Activated CD4-positive, alpha-beta T cell treated with anti-CD3 and anti-CD28 coated beads, Interleukin-2, Interleukin-6, amounts not matched to agents 100 ng/mL and 50 ng/mL, durations not matched to agents 16 hours and 8 hours (primary cell): ENCODE measurements at regions not wholly inside any gene's neighbourhood (a gene's known extent, or its start where the extent isn't known, plus 50 kb on each side); places are given as distances from the start of the nearest gene placed in this dataset.

Experiments used
- DNase-seq: peaks from one replicate; pipeline ENCODE4 v3.0.0-alpha.2; 2020

DNA sequence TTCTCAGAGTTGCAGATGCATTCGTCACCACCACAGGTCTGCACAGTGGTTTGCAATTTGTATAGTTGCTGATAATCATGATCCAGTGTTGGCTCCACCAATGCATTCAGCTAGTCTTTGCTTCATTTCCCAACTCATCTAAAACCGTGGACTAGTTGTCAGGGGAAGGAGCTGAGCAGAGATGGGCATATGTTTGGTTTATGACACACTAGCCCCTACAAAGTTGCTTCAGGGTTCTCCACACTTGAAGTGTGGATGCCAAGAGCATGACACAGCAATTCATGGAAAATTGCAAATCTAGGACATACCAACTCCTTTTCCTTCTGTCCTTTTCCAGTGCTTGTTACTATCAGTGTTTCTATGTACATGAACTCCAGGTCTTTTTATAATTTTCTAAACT is 168.0 kb downstream of the TNFSF13B start:
- no peak for DNase-seq

DNA sequence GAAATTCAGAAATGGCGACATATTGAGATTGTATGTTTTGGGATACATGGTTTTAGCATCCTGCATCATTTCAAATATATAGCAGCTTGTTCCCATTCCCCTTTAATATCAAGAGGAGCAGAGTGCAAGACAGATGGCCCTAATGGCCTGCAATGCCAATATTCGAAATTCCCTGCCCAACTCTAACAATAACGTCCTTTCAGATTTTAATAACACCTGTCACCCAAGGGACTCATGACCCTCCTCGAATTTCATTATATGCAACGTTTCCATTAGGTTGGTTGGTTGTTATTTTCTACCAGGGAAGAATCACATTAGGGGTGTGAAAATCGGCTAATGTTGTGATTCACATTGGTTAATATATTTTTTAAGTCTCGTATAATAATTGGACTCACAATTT is 170.0 kb downstream of the TNFSF13B start:
- DNase-seq = no peak

DNA sequence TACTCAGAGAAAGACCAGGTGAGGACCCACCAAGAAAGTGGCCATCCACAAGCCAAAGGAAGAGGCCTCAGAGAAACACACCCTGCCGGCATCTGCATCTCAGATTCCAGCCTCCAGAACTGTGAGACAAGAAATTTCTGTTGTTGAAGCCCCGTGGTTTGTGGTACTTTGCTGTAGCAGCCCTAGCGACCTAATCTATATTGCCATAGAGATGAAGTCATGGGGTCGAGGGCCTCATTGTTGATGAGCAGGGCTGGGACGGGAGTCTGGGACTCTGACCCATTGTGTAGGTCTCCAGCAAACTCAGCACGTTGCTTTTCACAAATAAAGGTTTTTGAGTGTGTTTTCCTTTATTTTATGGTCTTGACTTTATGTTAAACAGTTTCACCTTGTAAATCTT is 174.9 kb downstream of the TNFSF13B start:
- DNase-seq = no peak

- DNase-seq = no peak
Measured at GRCh38 chr13:108448891-108449290, 179.4 kb downstream of the TNFSF13B start.

GRCh38 chr13:108451121-108451520 is 178.3 kb upstream of the MYO16 start:
- no peak for DNase-seq

DNA sequence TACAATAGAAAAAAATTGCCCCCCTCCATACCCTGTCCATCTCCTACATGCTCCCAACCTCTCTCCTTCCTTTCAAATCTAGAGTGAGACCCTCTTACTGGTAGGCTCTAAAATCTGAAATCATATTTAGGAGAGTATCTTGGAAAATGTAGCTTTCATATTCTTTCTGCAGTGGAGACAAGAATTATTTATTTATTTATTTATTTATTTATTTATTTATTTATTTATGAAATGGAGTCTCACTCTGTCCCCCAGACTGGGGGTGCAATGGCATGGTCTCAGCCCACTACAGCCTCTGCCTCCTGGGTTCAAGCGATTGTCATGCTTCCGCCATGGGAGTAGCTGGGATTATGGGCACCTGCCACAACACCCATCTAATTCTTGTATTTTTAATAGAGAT is 174.1 kb upstream of the MYO16 start:
- DNase-seq = no peak

DNA sequence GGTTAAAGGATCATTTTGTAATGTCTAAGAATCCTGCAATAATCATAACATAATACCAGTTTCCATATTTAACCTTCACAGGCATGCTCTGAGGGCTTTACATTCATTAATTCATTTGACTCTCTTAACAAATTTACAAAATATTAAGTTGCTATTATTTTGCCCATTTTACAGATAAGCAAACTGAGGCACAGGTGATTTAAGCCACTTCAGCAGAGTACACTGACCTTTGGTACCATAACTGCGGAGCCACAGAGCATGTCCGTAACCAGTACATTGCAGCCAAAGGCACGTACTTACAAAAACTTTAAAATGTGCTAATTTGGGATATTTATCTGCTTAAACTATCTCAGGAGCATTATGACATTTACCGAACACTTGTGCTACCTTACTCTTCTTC is 169.4 kb upstream of the MYO16 start:
- no peak for DNase-seq

DNA sequence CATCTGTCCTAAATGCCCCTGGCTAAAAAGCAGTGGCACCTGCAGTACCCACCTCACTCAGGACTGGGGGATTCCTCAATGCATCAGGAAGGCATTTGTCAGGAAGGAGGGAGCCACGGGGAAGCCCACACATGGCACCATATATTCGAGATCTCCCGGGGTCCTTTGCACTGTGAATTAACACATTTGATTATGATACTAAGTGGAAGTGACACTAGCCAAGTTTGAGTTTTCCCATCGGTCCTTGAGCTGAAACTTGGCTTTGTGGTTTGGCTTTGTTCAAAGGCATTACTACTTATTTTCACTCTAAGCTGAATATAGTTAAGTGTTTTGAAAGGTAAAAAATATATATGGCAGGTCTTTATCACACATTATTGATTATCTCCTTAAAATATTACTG is 168.7 kb upstream of the MYO16 start:
- no peak for DNase-seq

DNA sequence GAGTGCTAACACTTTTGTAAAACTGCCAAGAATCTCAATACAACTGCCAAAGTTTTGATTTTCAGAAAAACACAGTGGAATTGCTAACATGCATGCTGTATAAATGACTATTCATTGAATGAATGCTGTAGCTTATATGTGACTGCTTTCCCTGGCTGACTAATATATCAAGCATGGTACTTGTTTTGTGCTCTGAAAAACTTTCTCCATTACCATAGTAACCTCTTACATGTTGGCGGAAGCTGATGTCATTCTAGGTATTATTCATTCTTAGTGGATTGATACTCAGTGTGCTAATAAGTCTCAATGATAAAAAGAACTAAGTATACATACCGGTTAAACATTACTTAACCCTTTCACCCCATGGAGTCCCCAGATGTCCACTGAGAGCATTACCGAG is 166.1 kb upstream of the MYO16 start:
- peak; percentile 39 for DNase-seq

- no peak for DNase-seq
Measured at GRCh38 chr13:108470921-108471320, 158.5 kb upstream of the MYO16 start.

DNA sequence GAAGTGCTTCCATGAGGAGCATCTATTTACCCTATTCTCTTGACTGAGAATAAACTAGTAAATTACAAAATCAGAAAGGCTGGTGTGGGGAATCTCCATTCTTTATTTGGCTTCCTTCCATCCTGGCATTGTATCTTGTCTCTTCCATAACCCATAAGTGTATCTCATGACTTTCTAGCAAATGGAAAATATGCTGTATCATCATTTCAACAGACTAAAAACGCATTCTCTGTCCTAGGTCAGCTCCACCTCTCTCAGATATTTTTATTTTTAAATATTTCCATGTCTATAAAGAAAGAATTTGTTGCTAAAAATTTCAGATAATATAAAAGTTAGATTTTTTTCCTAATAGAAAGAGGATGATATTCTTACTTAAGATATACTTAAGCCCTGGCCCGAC is 154.2 kb upstream of the MYO16 start:
- DNase-seq = no peak

- no peak for DNase-seq
Measured at GRCh38 chr13:108477376-108477775, 152.0 kb upstream of the MYO16 start.

GRCh38 chr13:108478179-108478578 is 151.2 kb upstream of the MYO16 start:
- no peak for DNase-seq

- DNase-seq = no peak
Measured at GRCh38 chr13:108483981-108484380, 145.4 kb upstream of the MYO16 start.

DNA sequence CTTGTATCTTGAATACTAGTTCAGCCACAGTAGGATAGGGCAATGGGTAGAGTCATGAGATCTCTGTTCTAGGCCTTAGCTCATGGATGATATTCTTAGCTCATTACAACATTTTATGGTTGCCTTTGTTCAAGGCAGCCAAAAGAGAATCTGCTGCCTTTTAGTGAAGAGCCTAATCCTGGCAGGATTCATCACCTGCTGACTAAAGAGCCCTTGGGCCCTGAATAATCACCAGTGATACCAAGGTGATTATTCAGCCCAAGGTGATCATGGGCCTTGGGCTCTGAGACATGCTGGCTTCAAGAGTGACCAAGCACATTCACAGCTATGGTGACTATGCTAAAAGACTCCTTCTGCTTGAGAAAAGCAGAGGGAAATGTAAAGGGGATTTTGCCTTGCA is 143.3 kb upstream of the MYO16 start:
- DNase-seq = no peak

DNA sequence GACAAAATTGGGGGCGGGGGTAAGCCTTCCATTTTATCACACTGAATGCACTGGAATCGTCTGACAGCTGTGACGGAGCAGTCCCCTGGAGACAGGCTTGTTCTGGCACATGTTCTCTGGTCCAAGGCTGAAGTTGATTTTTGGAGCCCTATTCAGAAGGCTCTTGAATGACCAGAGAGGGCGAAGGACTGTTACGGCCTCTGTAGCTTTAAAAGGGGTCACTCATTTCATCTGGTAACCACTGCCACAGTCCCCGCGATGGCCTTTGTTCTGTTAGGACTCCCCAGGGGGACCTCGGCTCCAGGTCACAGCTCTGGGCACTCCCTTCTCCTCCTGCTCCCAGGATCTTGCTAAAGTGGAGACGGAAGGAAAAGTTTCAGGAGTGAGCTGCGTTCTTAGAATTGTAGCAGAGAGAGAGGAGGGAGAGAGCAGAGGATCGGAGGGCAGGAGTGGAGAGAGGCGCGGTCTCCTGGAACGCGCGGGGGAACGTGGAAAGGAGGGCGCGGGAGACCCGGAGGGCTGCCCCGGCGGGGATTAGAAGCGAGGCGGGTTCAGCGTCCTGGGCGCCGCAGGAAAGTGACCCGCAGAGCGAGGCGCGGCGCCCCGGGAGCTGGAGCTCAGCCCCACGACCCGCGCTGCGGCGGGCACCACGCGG is 134.3 kb upstream of the MYO16 start:
- DNase-seq = no peak

DNA sequence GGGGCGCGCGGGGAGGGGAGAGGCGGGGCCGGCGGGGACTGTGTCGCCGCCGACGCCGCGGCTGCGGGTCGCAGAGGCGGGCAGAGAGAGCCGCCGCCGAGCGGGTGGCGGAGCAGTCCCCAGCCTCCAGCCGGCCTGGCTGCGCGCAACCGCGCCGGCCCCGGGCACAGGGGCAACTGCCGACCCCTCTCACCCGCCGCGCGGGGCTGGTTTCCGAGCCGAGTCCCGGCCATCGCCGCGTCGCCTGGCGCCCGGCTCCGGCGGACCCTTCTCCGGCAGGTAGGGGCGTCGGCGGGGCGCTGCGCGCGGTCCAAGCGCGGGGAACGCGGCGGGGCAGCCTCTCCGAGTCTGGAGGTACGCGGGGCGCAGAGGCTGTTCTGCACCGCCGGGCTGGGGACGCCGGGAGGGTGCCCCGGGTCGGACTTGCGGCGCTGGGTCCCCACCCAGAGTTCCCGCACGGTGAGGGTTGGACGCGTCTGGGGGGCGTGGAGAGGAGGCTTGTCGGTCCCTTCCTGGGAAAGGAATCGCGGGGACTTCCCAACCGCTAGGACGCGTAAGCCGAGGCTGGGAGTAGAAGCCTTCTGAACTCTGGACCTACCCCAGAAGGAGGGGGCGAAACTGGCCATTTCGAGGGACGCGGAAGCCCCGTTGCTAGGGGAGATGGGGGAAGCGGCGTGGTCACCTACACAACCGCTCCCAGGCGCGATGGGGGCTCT is 133.6 kb upstream of the MYO16 start:
- DNase-seq = no peak

DNA sequence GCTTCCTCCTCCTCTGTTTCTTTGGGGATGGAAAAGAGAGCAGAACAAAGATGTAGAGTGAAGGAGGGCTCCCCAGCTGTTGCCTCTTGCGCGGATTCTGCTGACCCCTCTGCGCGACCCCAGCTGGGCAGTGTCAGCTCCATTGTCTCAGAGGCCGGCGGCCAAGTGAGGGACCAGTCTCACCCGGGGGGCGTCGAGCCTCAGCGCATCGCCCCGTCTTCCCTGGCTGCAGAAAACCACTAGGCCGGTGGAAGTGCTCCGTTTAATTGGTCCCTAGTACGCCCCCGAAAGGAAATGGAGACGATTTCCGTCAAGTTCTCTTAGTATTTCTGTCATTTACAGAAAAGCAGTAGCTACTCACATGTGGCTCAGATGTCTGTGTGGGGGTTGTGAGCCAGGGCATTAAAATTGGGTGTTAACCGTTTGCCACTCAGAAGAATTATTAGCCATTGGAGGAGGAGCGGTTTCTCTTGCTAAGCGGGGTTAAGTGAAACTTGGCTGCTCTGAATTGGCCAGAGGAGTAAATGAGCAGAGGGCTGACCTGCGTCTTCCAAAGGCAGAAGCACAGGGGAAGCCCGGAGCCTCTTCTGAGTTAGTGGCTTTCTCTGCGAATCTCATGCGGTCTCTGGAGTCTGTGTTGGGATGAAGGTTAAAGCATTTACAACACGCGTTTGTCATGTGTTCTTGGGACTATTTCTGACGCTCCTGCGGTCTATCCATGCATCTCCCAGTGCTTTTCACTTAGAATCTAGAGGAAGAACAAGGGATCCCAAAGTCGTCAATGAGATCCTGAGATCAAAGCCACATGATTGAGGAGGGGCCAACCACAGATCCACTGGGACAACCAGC is 132.8 kb upstream of the MYO16 start:
- no peak for DNase-seq

DNA sequence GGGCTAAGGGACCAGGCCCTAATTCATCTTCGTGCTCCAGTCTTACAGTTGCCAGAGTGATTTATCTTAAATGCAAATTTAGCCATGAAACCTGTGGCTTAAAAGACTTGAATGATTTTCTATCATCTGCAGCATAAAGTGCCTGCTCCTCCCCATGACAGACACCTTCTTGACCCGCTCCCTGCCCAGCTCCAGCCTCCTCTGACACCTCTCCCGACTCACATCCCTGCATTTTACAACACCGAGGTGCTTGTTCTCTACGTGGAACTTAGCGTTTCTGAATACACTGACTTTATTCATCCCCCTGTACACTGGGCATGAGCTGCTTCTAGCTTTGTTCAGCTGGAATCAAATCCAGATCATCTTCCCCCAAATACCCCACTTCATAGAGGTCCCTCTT is 128.7 kb upstream of the MYO16 start:
- no peak for DNase-seq

GRCh38 chr13:108508263-108508662 is 121.1 kb upstream of the MYO16 start:
- DNase-seq = no peak

DNA sequence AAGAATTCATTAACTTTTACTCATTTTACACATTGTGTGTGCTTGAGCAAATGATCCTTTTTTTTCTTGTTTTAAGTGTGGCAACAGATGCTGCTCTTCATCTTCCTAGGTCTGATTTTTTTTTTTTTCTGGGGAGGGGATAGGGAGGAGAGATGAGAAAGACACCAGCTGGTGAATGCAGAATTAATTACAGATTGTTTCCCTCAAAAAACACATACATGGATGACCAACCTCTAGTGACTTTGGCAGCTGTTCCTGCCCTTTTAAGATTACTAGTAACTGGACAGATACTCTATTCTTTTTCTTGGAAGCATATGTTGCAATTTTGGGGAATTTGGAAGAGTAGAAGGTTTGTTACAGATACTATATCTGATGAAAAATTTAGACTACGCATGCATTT is 103.6 kb upstream of the MYO16 start:
- DNase-seq = no peak

DNA sequence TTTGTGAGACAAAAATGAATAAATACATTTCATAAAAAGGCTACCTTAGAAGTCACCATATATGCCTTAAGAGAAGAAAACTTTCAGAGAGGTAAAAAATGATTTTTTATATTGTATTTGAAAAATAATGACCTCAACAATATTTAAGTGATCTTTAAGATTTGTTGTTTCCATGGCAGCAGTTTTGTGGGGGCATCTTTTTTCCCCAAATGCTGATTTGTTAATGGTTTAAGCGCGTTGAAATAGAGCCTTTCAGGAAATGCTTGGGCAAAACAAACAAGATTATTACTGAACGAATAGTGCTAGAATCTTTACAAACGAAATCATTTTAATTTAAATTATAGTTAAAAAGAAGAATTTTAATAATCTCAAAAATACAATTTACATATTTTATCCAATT is 103.1 kb upstream of the MYO16 start:
- DNase-seq = no peak

DNA sequence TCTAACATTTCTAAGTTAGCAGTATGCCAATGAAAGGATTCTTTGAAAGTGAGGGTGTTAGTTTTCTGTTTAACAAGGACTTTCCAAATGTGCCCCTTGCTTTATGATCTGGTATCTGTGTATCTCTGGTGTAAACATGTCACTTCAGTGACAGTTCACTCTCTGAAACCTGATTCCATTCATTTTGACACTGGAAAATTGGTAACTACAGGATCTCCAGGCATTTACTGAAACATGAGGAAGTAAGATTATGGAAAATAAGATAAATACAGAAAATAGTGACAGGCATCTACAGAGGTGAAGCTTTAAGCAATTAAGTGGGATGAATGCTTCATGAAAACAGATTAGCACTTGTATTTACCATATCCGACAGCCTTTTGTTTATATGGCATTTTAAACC is 101.6 kb upstream of the MYO16 start:
- DNase-seq = no peak

DNA sequence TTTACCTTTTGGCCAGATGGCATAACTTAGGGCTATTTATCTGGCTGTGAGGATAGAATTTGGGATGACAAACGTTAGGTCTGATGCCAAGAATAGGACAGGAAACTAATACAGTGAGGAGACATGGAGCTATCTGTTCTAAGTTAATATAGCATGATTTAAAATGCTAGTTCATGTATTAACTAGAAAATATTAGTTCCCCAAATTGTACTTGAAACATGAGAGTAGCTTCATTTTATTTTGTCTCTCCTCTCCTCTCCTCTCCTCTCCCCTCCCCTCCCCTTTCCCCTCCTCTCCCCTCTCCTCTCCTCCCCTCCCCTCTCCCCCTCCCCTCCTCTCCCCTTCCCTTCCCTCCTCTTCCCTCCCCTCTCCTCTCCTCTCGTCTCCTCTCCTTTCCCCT is 101.1 kb upstream of the MYO16 start:
- no peak for DNase-seq
